ENCODE measurements at regions not wholly inside any gene's neighbourhood (a gene's known extent, or its start where the extent isn't known, plus 50 kb on each side); places are given as distances from the start of the nearest gene placed in this dataset.

DNA sequence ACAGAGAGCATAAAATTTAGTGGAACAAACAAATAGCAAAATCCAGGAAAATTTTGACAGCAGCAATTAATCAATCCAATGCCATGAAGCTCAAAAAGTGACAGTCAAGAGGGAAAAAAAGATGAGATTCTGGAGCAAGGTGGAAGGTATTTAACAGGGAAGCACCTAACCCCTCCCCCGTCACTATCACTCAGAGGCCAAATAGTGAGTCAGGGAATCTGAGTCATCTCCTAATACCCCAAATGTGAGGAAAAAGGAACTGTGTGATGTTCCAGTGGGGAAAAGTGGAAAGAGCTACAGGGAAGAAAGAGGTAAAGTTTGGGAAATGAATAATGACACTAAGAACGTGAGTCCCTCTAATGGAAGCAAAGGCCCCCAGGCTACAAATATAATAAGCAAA, 113.2 kb upstream of the PHF14 start:
- Histone ChIP-seq H3K9me3 (ENCODE audit: low read length) (no peaks in the 10 kb centered on the region), H4K20me1 (ENCODE audit: insufficient read depth) (no peaks in the 10 kb centered on the region), H2AFZ (ENCODE audit: low read depth, low read length) (no peak overlapping the region), H3K9me2 (ENCODE audit: insufficient read depth, low read length) (no peaks in the 10 kb centered on the region), H3F3A (ENCODE audit: insufficient read depth, low read length, poor library complexity, severe bottlenecking) (no peaks in the 10 kb centered on the region), H3K79me2 (replicated peaks; ENCODE audit: insufficient read depth, low read length) (no peaks in the 10 kb centered on the region), H3K36me3 (ENCODE audit: insufficient read depth, low read length) (no peaks in the 10 kb centered on the region), H3K27ac (ENCODE audit: low read length) (no peak overlapping the region), H3K27me3 (ENCODE audit: insufficient read depth, low read depth, low read length) (no peaks in the 10 kb centered on the region), H3K9ac (ENCODE audit: low read length) (no peak overlapping the region), H3K4me2 (ENCODE audit: low read length) (no peak overlapping the region), H3K4me3 (ENCODE audit: low read length) (no peak overlapping the region)
- TF ChIP-seq EZH2 (IDR thresholded peaks at IDR 0.05; ENCODE audit: borderline replicate concordance, insufficient read depth, low read length, poor library complexity, severe bottlenecking) (no peak), RAD21 (conservative IDR thresholded peaks at IDR 0.05) (no peak), TAF1 (IDR thresholded peaks at IDR 0.05; ENCODE audit: low read depth) (no peak), EP300 (conservative IDR thresholded peaks at IDR 0.05; ENCODE audit: poor library complexity, severe bottlenecking) (no peak), SMC3 (conservative IDR thresholded peaks at IDR 0.05; ENCODE audit: poor library complexity) (no peak), MXI1 (conservative IDR thresholded peaks at IDR 0.05; ENCODE audit: poor library complexity, severe bottlenecking) (no peak), POLR2AphosphoS5 (IDR thresholded peaks at IDR 0.05) (no peak)
- TF ChIP-seq, protein P1, sequence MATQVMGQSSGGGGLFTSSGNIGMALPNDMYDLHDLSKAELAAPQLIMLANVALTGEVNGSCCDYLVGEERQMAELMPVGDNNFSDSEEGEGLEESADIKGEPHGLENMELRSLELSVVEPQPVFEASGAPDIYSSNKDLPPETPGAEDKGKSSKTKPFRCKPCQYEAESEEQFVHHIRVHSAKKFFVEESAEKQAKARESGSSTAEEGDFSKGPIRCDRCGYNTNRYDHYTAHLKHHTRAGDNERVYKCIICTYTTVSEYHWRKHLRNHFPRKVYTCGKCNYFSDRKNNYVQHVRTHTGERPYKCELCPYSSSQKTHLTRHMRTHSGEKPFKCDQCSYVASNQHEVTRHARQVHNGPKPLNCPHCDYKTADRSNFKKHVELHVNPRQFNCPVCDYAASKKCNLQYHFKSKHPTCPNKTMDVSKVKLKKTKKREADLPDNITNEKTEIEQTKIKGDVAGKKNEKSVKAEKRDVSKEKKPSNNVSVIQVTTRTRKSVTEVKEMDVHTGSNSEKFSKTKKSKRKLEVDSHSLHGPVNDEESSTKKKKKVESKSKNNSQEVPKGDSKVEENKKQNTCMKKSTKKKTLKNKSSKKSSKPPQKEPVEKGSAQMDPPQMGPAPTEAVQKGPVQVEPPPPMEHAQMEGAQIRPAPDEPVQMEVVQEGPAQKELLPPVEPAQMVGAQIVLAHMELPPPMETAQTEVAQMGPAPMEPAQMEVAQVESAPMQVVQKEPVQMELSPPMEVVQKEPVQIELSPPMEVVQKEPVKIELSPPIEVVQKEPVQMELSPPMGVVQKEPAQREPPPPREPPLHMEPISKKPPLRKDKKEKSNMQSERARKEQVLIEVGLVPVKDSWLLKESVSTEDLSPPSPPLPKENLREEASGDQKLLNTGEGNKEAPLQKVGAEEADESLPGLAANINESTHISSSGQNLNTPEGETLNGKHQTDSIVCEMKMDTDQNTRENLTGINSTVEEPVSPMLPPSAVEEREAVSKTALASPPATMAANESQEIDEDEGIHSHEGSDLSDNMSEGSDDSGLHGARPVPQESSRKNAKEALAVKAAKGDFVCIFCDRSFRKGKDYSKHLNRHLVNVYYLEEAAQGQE (IDR thresholded peaks at IDR 0.05; ENCODE audit: borderline replicate concordance), result no peak
- TF ChIP-seq, protein P2, sequence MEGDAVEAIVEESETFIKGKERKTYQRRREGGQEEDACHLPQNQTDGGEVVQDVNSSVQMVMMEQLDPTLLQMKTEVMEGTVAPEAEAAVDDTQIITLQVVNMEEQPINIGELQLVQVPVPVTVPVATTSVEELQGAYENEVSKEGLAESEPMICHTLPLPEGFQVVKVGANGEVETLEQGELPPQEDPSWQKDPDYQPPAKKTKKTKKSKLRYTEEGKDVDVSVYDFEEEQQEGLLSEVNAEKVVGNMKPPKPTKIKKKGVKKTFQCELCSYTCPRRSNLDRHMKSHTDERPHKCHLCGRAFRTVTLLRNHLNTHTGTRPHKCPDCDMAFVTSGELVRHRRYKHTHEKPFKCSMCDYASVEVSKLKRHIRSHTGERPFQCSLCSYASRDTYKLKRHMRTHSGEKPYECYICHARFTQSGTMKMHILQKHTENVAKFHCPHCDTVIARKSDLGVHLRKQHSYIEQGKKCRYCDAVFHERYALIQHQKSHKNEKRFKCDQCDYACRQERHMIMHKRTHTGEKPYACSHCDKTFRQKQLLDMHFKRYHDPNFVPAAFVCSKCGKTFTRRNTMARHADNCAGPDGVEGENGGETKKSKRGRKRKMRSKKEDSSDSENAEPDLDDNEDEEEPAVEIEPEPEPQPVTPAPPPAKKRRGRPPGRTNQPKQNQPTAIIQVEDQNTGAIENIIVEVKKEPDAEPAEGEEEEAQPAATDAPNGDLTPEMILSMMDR (IDR thresholded peaks at IDR 0.05; ENCODE audit: poor library complexity, severe bottlenecking), result no peak

DNA sequence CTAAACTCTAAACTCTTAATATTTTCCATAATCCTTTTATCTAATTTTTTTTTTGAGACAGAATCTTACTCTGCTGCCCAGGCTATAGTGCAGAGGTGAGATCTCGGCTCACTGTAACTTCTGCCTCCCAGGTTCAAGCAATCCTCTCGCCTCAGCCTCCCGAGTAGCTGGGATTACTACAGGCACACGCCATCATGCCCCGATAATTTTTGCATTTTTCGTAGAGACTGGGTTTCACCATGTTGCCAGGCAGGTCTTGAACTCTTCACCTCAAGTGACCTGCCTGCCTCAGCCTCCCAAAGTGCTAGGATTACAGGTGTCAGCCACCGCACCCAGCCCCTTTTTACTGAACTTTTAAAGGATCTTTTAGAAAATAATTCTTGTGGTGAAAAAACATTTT, 110.2 kb upstream of the PHF14 start:
- H3K79me2 ChIP-seq (replicated peaks; ENCODE audit: insufficient read depth, low read length), result no peaks in the 10 kb centered on the region
- no peak overlapping the region for H3K9ac ChIP-seq (ENCODE audit: low read length)
- no peaks in the 10 kb centered on the region for H3K27me3 ChIP-seq (ENCODE audit: insufficient read depth, low read depth, low read length)
- no peak overlapping the region for H2AFZ ChIP-seq (ENCODE audit: low read depth, low read length)
- H3K27ac ChIP-seq (ENCODE audit: low read length), result no peak overlapping the region
- no peaks in the 10 kb centered on the region for H4K20me1 ChIP-seq (ENCODE audit: insufficient read depth)
- H3K9me3 ChIP-seq (ENCODE audit: low read length), result no peaks in the 10 kb centered on the region
- H3K36me3 ChIP-seq (ENCODE audit: insufficient read depth, low read length), result no peaks in the 10 kb centered on the region
- TF ChIP-seq RAD21 (conservative IDR thresholded peaks at IDR 0.05) (no peak), EP300 (conservative IDR thresholded peaks at IDR 0.05; ENCODE audit: poor library complexity, severe bottlenecking) (no peak), SMC3 (conservative IDR thresholded peaks at IDR 0.05; ENCODE audit: poor library complexity) (no peak), EZH2 (IDR thresholded peaks at IDR 0.05; ENCODE audit: borderline replicate concordance, insufficient read depth, low read length, poor library complexity, severe bottlenecking) (no peak), MXI1 (conservative IDR thresholded peaks at IDR 0.05; ENCODE audit: poor library complexity, severe bottlenecking) (no peak), TAF1 (IDR thresholded peaks at IDR 0.05; ENCODE audit: low read depth) (no peak), POLR2AphosphoS5 (IDR thresholded peaks at IDR 0.05) (no peak)
- TF ChIP-seq, protein P2 (IDR thresholded peaks at IDR 0.05; ENCODE audit: poor library complexity, severe bottlenecking), result no peak
- TF ChIP-seq, protein P1 (IDR thresholded peaks at IDR 0.05; ENCODE audit: borderline replicate concordance), result no peak
- no peaks in the 10 kb centered on the region for H3F3A ChIP-seq (ENCODE audit: insufficient read depth, low read length, poor library complexity, severe bottlenecking)
- H3K4me3 ChIP-seq (ENCODE audit: low read length), result no peak overlapping the region
- no peaks in the 10 kb centered on the region for H3K9me2 ChIP-seq (ENCODE audit: insufficient read depth, low read length)
- H3K4me2 ChIP-seq (ENCODE audit: low read length), result no peak overlapping the region

Measured in neural cell (in vitro differentiated cells).